T-cell (primary cell): ENCODE measurements at regions not wholly inside any gene's neighbourhood (a gene's known extent, or its start where the extent isn't known, plus 50 kb on each side); places are given as distances from the start of the nearest gene placed in this dataset.

Experiments
- ATAC-seq, 4 experiments: fragments of 200-7000 bp in 3 of 4; fragments of 150-1000 bp in 1 of 4; cut with Tn5 transposase; replicated peaks in 1 of 4; 1 replicate in 3 of 4; 2 replicates in 1 of 4; pipeline ENCODE4 v1.10.0; 2021; ENCODE audit warnings: moderate library complexity in 3 of 4, mild to moderate bottlenecking in 2 of 4, moderate number of reproducible peaks in 1 of 4
- CTCF ChIA-PET, 2 donors: fragments of 300-600 bp; sonication (Branson Sonifier 250); formaldehyde crosslinking; loops; one replicate each; lab custom pipeline; 2022; ENCODE audit warnings: antibody characterized with exemption in 2 of 2; lab: Charles Lee
- POLR2A ChIA-PET, 2 donors: fragments of 300-600 bp; sonication (Branson Sonifier 250); formaldehyde crosslinking; loops; one replicate each; lab custom pipeline; 2022; ENCODE audit warnings: antibody characterized with exemption in 2 of 2; lab: Charles Lee
- DNase-seq, 35 experiments: peaks; one replicate each; pipeline versions ENCODE4 v3.0.0 to v3.0.0-alpha.2; 2013 to 2023
- H3K27ac ChIP-seq: one replicate; pipeline ENCODE4 v1.5.1; 2013; ENCODE audit warnings: low read length
- H3K27me3 ChIP-seq, 2 experiments: replicated peaks in 1 of 2; 1 replicate in 1 of 2; 2 replicates in 1 of 2; pipeline versions ENCODE4 v1.6.1 to v1.7.0; 2013; ENCODE audit warnings: low read length in 1 of 2, mixed read lengths in 1 of 2; ENCODE audit not compliant: control insufficient read depth in 2 of 2, insufficient read depth in 2 of 2; ENCODE audit errors: extremely low read depth in 1 of 2
- H3K36me3 ChIP-seq, 2 donors: 1 replicate in 1 of 2; 2 replicates in 1 of 2; pipeline versions ENCODE4 v1.6.1 to v1.7.0; 2013; ENCODE audit warnings: low read length in 1 of 2; ENCODE audit not compliant: control insufficient read depth in 2 of 2, insufficient read depth in 1 of 2; ENCODE audit errors: extremely low read depth in 1 of 2
- H3K4me1 ChIP-seq, 2 experiments: 1 replicate in 1 of 2; 2 replicates in 1 of 2; pipeline versions ENCODE4 v1.6.1 to v1.7.0; 2013; ENCODE audit warnings: low read length in 2 of 2, mixed read lengths in 1 of 2; ENCODE audit not compliant: insufficient read depth in 2 of 2, control insufficient read depth in 1 of 2; ENCODE audit errors: extremely low read depth in 1 of 2
- H3K4me3 ChIP-seq, 2 donors: 1 replicate in 1 of 2; 2 replicates in 1 of 2; pipeline versions ENCODE4 v1.5.1 to v1.7.0; 2013; ENCODE audit warnings: mild to moderate bottlenecking in 2 of 2, low read length in 1 of 2, moderate library complexity in 1 of 2; ENCODE audit not compliant: control insufficient read depth in 1 of 2; ENCODE audit errors: extremely low read depth in 1 of 2
- H3K9me3 ChIP-seq: 2 replicates; pipeline ENCODE4 v1.7.0; 2013
- H3K27ac Mint-ChIP-seq, 2 donors: one replicate each; pipeline ENCODE4 v1.8.0; 2020 to 2021; ENCODE audit warnings: mild to moderate bottlenecking in 2 of 2, mixed read lengths in 2 of 2
- H3K27me3 Mint-ChIP-seq, 2 donors: one replicate each; pipeline ENCODE4 v1.8.0; 2021 to 2022; ENCODE audit warnings: mixed read lengths in 2 of 2
- H3K36me3 Mint-ChIP-seq: one replicate; pipeline ENCODE4 v1.8.0; 2021; ENCODE audit warnings: mixed read lengths
- H3K4me1 Mint-ChIP-seq, 3 donors: one replicate each; pipeline ENCODE4 v1.8.0; 2020 to 2022; ENCODE audit warnings: mixed read lengths in 3 of 3, mild to moderate bottlenecking in 1 of 3
- H3K4me3 Mint-ChIP-seq, 3 donors: one replicate each; pipeline ENCODE4 v1.8.0; 2020 to 2022; ENCODE audit warnings: mild to moderate bottlenecking in 3 of 3, mixed read lengths in 3 of 3, moderate library complexity in 3 of 3
- H3K9me3 Mint-ChIP-seq, 3 donors: one replicate each; pipeline ENCODE4 v1.8.0; 2020 to 2022; ENCODE audit warnings: mixed read lengths in 3 of 3
- WGBS: methylation state at CpG from one replicate; pipeline ENCODE4 v1.1.5; 2013; ENCODE audit warnings: missing lambda C conversion rate; ENCODE audit not compliant: insufficient coverage; 5-methylcytosine and 5-hydroxymethylcytosine counted together

DNA sequence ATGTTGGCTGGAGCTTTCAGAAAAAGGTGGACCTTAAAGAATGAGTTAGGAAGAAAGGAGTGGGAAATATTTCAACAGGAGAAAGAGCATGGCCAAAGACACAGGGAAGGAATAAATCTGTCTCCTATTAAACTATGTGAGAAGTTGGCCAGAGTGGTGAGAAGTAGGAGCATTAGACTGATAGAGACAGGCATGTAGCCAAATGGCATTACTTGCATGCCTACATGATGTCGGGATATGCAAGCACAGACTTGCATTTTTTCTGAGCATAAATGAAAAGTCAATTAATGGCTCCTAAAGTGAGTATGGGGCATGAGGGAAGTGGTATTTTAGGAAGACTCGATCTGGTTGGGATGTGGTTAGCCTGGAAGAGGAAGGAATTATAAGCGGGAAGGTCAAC lies 279.6 kb upstream of the PITX2 start:
- POLR2A ChIA-PET, result no interaction called here
- Histone ChIP-seq H3K36me3 (no peaks in the 10 kb centered on the region), H3K9me3 (no peaks in the 10 kb centered on the region), H3K4me3 (no peak overlapping the region), H3K27me3 (no peaks in the 10 kb centered on the region), H3K27ac (no peak overlapping the region), H3K4me1 (no peaks in the 10 kb centered on the region)
- Mint-ChIP-seq H3K4me1 (no peaks in the 10 kb centered on the region), H3K4me3 (no peak overlapping the region), H3K36me3 (no peaks in the 10 kb centered on the region), H3K27me3 (peaks cover 0 to 7% of the 10 kb centered on the region in 2 donors), H3K27ac (no peak overlapping the region), H3K9me3 (peaks cover 0 to 8% (median 7%) of the 10 kb centered on the region in 3 donors)
- ATAC-seq, result no peak
- DNase-seq, result no peak
- CTCF ChIA-PET, result no interaction called here
- WGBS, result 42% methylated on average over 3 of the region's 3 CpGs

DNA sequence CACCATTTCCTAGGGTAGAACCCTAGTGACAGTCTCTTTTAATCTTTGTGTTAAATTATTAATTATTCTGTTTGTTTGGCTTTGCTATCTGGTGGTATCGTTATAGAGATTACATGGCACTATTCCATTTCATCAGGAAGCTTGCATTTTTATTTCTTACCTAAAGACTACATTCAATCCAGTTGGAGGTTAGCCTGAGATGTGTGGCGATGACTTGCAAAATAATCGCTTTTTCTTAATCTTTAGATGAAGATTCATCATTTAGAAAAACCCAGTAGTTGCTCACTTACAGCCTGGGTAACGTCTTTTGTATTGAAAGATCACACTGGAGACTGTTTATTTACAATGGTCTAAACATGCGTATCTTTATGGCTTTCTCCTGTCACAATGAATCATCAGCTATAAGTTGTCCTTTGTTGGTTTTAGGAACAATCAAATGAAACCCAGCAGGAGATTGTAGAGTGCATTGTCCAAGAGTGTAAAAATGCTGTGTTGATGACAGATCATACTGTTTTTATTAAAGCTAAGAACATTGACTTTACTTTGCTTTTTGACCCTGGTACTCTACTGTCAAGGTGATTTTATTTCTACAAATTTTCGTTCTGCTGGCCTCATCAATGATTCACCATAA lies 281.7 kb upstream of the PITX2 start:
- ATAC-seq, result no peak

DNA sequence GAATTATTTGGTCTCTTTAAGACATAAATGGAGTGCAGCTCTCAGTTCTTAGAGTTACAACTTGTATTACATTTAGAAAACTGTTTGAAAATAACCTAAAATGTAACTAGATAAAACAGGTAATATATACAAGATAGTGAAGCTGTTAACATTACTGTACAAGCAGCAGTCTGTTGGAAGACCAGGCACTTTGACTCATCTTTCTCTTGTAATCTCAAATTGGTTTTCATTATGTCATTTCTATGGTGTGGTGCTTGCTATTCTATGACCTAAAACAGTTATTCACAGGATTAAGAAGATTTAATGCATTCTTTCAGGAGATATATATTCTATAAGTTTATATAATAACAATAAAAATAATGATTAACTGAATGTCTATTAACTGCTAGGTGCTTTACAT lies 282.5 kb upstream of the PITX2 start:
- CTCF ChIA-PET, result no interaction called here
- H3K36me3 Mint-ChIP-seq, result no peaks in the 10 kb centered on the region
- H3K27ac ChIP-seq, result no peak overlapping the region
- peaks cover 0 to 7% of the 10 kb centered on the region in 2 donors for H3K27me3 Mint-ChIP-seq
- no peak overlapping the region for H3K27ac Mint-ChIP-seq
- H3K9me3 ChIP-seq, result no peaks in the 10 kb centered on the region
- no peak overlapping the region for H3K4me3 Mint-ChIP-seq
- ATAC-seq (no peak), DNase-seq (no peak)
- no peaks in the 10 kb centered on the region for H3K4me1 Mint-ChIP-seq
- peaks cover 0 to 8% (median 8%) of the 10 kb centered on the region in 3 donors for H3K9me3 Mint-ChIP-seq
- no peaks in the 10 kb centered on the region for H3K27me3 ChIP-seq
- POLR2A ChIA-PET, result no interaction called here
- no peaks in the 10 kb centered on the region for H3K36me3 ChIP-seq
- no peaks in the 10 kb centered on the region for H3K4me1 ChIP-seq
- no peak overlapping the region for H3K4me3 ChIP-seq

More for the DNA sequence above, 281.7 kb upstream of the PITX2 start:
- 100% methylated on average over 1 of the region's 6 CpGs for WGBS
- no peak overlapping the region for H3K4me3 Mint-ChIP-seq
- no peaks in the 10 kb centered on the region for H3K4me1 ChIP-seq
- POLR2A ChIA-PET, result no interaction called here
- H3K27me3 Mint-ChIP-seq, result peaks cover 0 to 7% of the 10 kb centered on the region in 2 donors
- no peaks in the 10 kb centered on the region for H3K4me1 Mint-ChIP-seq
- H3K4me3 ChIP-seq, result no peak overlapping the region
- H3K27ac ChIP-seq, result no peak overlapping the region
- H3K36me3 Mint-ChIP-seq, result no peaks in the 10 kb centered on the region
- no peaks in the 10 kb centered on the region for H3K27me3 ChIP-seq
- H3K9me3 ChIP-seq, result no peaks in the 10 kb centered on the region
- CTCF ChIA-PET, result no interaction called here
- no peak for DNase-seq
- peaks cover 0 to 8% (median 7%) of the 10 kb centered on the region in 3 donors for H3K9me3 Mint-ChIP-seq
- H3K27ac Mint-ChIP-seq, result no peak overlapping the region
- no peaks in the 10 kb centered on the region for H3K36me3 ChIP-seq

DNA sequence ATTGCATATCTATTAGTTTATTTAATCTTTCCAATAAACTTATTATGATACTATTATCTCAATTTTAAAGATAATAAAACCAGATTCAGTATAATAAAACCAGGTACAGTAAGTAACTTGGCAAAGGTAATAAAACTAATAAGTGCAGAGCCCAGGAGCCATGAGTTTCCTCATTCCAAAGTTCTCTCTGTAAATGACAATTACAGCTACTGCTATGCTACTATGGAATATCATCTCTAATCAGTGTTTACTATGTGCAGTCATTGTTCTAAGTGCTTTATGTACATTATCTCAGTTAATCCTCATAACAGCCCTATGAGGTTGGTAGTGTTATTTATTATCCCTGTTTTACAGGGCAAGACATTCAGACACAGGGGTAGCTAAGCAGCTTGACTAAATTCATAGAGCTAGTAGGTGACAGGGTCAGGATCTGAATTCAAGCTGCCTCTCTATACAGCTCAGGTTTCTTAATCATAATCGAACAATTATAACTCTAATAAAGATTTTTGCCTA lies 285.0 kb upstream of the PITX2 start:
- Mint-ChIP-seq H3K4me1 (no peaks in the 10 kb centered on the region), H3K36me3 (no peaks in the 10 kb centered on the region), H3K27me3 (peaks cover 0 to under 1% of the 10 kb centered on the region in 2 donors), H3K27ac (no peak overlapping the region), H3K4me3 (no peak overlapping the region), H3K9me3 (peaks cover 0 to 8% (median under 1%) of the 10 kb centered on the region in 3 donors)
- Histone ChIP-seq H3K4me3 (no peak overlapping the region), H3K9me3 (no peaks in the 10 kb centered on the region), H3K4me1 (no peaks in the 10 kb centered on the region), H3K27ac (no peak overlapping the region), H3K27me3 (no peaks in the 10 kb centered on the region), H3K36me3 (no peaks in the 10 kb centered on the region)
- POLR2A ChIA-PET, result no interaction called here
- ATAC-seq (no peak), DNase-seq (no peak)
- no CpG with 5 or more reads among the region's 1 CpG for WGBS
- CTCF ChIA-PET, result no interaction called here

DNA sequence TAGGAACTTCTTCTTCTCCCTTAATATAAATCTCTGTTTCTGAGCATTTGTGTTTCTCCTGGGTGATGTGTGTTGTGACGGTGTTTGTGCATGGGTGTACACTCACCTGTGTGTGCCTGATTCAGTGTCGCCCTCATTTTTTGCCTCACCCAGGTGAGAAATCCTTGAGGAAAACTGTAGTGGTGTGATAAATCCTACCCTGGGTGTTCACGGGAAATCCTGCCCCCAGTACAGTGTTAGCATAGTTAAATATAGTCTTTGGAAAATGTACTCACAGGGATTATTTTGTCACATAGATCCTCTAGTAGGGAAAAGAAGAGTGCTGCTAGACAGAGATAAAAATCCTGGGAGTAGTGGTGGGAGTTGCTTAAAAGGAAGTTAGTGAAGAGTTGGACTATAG lies 291.9 kb upstream of the PITX2 start:
- Histone ChIP-seq H3K36me3 (no peaks in the 10 kb centered on the region), H3K9me3 (no peaks in the 10 kb centered on the region), H3K27ac (no peak overlapping the region), H3K4me3 (no peak overlapping the region), H3K4me1 (no peaks in the 10 kb centered on the region), H3K27me3 (no peaks in the 10 kb centered on the region)
- POLR2A ChIA-PET, result no interaction called here
- Mint-ChIP-seq H3K4me3 (no peak overlapping the region), H3K9me3 (peaks cover 0 to 21% (median 3%) of the 10 kb centered on the region in 3 donors), H3K4me1 (no peaks in the 10 kb centered on the region), H3K36me3 (no peaks in the 10 kb centered on the region), H3K27me3 (no peaks in the 10 kb centered on the region), H3K27ac (no peak overlapping the region)
- 60% methylated on average over 2 of the region's 3 CpGs for WGBS
- DNase-seq, result no peak
- ATAC-seq, result no peak
- CTCF ChIA-PET, result no interaction called here

DNA sequence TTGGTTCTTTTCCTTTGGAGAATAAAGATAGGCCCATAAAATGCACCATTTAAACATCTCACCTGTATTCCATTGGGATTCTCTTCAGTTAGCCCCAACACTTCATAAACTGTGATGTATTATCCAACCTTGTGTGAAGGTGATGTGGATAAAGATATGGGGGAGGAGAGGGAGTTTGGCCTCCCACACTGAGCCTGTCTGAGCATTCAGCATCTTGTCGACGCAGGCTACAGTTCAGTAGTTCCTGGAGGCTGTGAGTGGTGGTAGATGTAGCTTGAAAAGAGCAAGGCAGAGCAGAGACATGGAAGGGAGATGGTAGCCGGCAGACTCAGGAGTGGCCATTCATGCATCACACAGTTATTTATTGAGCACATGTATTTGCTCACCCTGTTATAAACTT lies 292.4 kb upstream of the PITX2 start:
- no peaks in the 10 kb centered on the region for H3K4me1 Mint-ChIP-seq
- ATAC-seq (no peak), DNase-seq (no peak)
- 25% methylated on average over 2 of the region's 3 CpGs for WGBS
- Histone ChIP-seq H3K4me1 (no peaks in the 10 kb centered on the region), H3K27me3 (no peaks in the 10 kb centered on the region), H3K36me3 (no peaks in the 10 kb centered on the region), H3K9me3 (no peaks in the 10 kb centered on the region), H3K4me3 (no peak overlapping the region), H3K27ac (no peak overlapping the region)
- H3K4me3 Mint-ChIP-seq, result no peak overlapping the region
- ChIA-PET CTCF (no interaction called here), POLR2A (no interaction called here)
- H3K9me3 Mint-ChIP-seq, result peaks cover 0 to 21% (median 2%) of the 10 kb centered on the region in 3 donors
- no peaks in the 10 kb centered on the region for H3K27me3 Mint-ChIP-seq
- no peak overlapping the region for H3K27ac Mint-ChIP-seq
- no peaks in the 10 kb centered on the region for H3K36me3 Mint-ChIP-seq

DNA sequence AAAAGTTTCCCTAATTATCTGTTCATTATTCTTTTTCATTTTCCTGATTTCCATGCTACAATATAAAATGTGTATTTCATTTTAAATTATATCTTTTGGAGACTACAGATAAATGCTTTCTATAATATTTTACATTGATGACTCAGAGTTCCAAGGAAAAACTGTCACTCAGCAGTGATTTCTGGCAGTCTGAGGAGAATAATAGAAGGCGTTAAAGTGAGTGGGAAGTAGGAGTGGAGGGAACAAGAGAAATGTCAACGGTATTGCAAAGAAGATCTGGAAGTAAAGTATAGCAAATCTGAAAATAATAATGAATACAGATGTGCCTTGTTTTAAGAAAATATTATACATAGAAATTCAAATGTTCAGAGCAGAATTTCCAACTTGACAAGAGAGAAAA lies 293.6 kb upstream of the PITX2 start:
- Histone ChIP-seq H3K4me1 (no peaks in the 10 kb centered on the region), H3K36me3 (no peaks in the 10 kb centered on the region), H3K27ac (no peak overlapping the region), H3K4me3 (no peak overlapping the region), H3K27me3 (no peaks in the 10 kb centered on the region), H3K9me3 (no peaks in the 10 kb centered on the region)
- H3K9me3 Mint-ChIP-seq, result peaks cover 0 to 21% (median 2%) of the 10 kb centered on the region in 3 donors
- DNase-seq (no peak), ATAC-seq (no peak)
- no peaks in the 10 kb centered on the region for H3K27me3 Mint-ChIP-seq
- CTCF ChIA-PET, result no interaction called here
- H3K4me3 Mint-ChIP-seq, result no peak overlapping the region
- no peak overlapping the region for H3K27ac Mint-ChIP-seq
- no peaks in the 10 kb centered on the region for H3K4me1 Mint-ChIP-seq
- POLR2A ChIA-PET, result no interaction called here
- WGBS, result no CpG with 5 or more reads among the region's 2 CpGs
- H3K36me3 Mint-ChIP-seq, result no peaks in the 10 kb centered on the region
